HUDEP-2 (cell line): ENCODE measurements at regions not wholly inside any gene's neighbourhood (a gene's known extent, or its start where the extent isn't known, plus 50 kb on each side); places are given as distances from the start of the nearest gene placed in this dataset.
"Not testable (repeated sequence)": the region's sequence is repeated elsewhere in the genome, so short reads cannot be mapped to it uniquely, and the experiment has no call there.

ENCODE experiments used
- DNase-seq, 76 experiments: peaks; one replicate each; lab custom pipeline; 2025; ENCODE audit not compliant: unreplicated experiment in 76 of 76; lab: John Stamatoyannopoulos, UW

DNA sequence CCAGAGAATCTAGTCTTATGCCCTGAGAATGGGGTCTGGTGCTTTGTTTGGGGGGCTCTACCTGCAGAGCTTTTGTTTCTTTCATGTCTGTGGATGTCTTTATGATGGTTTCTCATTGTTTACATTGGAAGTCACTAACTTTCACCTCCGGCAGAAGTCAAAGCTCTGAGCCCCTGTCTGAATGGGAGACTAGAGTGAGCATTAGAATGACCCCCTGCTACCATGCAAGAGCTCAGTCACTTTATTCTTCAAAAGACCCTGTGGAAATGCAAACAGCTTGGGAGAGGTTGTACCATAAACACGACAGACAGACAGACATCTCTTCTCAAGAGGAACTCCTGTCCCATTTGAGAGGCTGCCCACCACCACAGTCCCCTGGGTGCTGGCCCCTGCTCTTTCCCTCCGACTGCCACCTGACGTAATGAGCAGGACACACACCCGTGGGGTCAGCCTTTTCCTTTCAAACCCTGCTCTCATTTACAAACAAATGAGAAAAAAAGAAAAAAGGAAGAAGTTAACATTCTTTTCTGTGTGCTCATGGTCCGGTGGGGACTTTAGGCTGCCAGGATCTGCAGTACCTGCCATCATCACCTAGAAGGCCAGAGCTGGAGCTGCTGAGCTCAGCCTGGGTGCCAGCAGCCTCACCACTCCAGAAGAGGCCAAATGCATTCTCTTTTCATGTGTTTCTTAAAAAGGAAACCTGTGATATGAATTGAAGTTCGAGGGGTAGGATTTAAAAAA lies 91.6 kb downstream of the FZD1 start:
- no peak for DNase-seq

DNA sequence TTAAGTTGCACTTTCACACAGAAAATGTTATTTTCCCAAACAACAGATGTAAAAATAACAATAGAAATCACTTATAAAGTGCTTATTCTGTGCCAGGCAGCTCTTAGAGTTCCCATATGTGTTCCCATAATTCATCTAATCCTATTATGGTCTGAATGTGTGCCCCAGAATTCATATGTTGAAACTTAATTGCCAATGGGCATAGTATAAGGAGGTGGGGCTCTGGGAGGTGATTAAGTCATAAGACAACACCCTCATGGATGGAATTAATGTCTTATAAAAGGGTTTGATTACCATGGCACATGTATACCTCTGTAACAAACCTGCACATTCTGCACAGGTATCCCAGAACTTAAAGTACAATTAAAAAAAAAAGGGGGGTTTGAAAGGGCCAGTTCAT lies 92.7 kb downstream of the FZD1 start:
- no peak for DNase-seq

DNA sequence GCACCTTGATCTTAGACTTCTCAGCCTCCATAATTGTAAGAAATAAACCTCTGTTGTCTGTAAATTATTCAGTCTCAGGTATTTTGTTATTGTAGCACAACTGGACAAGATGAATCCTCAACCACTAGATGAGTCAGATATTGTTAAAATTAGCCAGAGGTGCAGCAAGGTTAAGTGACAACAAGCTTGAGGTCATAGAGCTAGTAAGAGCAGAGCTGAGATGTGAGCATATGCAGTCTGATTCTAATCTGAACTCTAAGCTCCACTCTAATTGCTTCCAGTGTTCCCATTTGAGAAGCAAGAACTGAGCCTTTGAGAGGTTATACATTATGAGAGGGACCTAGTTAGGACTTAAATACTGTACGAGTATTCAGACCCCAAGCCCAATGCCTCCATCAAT lies 93.1 kb downstream of the FZD1 start:
- no peak for DNase-seq

DNA sequence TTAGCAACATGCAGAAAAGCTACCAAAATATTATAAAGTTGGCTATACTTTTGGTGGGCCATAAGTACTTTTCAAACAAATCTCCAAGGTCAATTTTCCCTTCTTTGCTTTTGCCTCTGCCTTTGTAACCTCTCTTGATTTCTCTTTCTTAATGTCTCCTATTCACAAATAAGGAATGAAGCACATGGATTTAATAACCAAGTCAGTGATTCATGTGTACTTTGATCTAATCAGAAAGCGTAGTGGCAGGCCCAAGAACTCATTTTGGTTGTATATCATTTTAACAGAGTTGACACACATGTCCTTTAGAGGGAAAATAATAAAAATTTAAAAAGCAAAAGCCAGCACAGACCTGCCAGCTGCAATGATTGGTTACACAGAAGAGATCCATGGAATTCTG lies 93.7 kb downstream of the FZD1 start:
- no peak for DNase-seq

DNA sequence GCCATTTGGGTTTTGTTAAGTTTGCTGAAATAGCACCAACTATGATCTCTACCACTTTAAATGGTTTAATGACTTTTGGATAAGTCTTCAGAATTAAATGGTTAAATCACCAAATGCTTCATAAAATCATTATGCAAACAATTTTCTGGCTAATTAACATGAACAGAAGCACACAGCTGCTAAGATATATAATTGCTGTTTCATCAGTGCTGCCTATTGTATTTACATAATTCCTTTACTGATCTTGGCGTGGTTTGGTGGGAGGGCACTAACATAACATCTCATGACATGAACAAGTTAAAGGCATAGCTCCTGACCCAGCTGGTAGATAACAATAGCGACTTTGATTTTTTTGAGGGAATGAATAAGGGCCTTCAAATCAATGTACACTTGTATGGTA lies 94.1 kb downstream of the FZD1 start:
- DNase-seq = no peak

DNA sequence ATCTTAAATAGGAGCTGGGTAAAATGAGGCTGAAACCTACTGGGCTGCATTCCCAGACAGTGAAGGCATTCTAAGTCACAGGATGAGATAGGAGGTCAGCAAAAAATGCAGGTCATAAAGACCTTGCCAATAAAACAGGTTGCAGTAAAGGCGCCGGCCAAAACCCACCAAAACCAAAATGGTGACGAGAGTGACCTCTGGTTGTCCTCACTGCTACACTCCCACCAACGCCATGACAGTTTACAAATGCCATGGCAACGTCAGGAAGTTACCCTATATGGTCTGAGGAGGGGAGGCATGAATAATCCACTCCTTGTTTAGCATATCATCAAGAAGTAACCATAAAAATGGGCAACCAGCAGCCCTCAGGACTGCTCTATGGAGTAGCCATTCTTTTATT lies 100.9 kb downstream of the FZD1 start:
- not testable (repeated sequence) for DNase-seq

DNA sequence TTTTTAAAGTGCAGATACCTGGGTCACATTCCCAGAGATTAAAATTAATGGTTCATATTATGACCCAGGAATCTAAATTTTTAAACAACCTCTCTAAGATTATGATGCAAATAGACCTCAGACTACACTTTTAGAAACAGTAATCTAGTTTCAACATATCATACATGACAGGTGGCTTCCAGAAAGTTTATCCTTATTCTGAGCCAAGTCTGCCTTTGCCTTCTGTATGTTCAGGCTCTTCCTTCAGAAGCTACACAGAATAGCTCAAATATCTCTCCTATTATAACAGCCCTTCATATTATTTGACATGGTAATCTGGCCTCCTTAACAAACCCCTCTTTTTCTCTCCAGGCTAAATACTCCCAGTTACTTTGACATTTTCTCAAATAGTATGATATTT lies 101.9 kb downstream of the FZD1 start:
- DNase-seq = no peak

DNA sequence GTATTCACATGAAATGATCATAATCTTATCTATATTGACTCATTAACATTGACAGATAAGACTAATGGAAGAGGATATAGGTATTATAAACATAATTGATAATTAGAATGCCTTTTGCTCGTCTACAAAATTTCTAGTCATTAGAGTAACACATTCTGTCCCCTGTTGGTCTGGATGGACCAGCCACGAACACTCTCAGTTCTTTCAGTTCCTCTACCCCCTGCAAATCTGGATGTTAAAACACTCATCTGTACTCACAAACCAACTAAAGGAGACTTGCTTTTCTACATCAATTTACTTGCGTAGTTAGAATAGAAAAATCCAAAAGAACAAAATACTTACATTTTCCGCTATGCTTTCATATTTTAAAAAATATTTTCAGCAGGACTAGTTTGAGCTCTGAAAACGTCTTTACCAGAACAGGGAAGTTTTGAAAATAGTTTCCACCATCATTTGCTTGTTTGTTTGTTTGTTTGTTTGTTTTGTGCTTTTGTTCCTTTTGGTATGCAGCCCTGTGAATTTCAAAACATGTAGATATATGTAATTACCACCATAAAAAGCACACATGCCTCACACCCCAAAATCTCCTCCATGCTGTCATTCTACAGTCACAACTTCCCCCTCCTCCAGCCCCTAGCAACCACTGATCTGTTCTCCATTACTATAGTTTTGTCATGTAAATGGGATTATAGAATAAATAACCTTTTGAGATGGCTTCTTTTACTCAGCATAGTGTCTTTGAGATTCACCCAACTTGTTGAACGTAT lies 103.8 kb downstream of the FZD1 start:
- DNase-seq = no peak

DNA sequence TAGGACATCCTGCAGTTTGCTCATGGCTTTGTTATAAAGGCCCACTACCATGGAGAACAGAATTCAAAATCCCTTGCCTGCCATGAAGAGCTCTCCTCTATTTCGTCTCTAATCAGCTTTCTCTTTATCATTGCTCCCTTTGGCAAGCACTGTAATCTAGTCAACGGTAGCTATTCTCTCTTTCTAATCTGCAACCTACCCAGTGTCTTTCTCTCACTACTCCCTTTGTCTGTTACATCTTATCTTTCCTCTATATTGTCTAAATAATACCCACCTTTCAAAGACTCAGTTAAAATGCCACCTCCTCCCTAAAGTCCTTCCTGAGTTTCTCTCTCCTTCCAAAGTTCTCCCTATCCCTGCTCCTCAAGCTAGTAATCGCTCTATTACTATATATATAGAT lies 108.1 kb downstream of the FZD1 start:
- DNase-seq = peak in 5 of 76 experiments; percentile 3 to 33 (median 4)

DNA sequence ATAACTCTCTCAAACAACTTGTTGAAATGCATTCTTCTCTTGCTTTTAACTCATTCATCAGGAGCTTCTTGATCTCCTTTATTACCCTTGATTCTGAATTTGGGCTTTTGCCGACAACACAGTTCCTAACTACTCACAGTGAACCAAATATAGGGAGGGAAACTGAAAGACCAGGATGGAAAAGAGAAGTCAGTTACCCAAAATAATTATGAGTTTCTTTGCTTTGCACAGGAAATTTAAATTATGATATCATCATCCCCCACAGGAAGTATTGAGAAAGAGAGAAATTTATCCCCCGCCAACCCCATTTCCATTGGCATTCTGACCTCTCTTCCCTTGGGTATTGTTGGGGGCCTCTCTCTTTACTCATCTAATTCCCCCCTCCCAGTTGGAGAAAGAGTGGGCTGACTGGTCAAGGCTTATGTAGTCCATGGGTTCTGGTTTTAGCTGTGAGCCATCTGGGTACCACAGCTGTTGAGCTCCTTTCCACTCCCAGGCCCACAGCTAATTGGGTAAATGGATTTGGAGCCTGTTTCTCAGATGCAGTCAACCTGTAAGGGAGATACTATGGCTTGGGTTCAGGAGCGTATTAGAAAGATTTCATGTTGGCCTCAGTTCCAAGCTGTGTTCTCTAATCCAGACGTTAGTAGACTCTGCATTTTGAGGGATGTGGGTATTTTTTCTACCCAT lies 109.0 kb downstream of the FZD1 start:
- no peak for DNase-seq

DNA sequence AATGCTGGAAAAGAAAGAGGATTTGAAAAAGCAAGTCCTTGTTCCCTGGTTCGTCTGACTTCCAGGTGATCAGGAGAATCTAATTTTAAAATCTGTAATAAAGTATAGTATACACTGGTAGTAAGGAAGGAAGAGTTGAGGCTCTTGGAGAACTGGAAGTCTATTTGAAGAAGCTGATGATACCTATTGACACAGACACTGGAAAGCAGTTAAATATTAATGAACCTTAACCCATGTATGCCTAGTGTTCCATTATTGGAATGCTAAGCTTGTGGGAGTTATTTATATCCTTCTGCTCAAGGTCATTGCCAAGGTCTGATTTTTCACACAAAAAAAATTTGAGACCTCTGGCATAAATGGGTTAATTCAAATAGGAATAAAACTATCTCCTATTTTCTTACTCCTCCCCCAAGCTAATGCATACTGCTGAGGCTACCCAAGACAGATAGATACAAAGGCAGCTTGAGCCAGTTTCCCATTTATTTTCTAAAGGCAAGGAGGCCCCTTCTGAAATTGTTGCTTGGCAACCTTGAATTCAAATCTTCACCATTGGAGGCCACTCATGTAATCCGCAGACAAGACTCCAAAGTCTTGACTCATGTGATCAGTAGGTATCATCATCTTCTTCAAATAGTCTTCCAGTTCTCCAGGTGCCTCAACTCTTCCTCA lies 110.2 kb downstream of the FZD1 start:
- no peak for DNase-seq

DNA sequence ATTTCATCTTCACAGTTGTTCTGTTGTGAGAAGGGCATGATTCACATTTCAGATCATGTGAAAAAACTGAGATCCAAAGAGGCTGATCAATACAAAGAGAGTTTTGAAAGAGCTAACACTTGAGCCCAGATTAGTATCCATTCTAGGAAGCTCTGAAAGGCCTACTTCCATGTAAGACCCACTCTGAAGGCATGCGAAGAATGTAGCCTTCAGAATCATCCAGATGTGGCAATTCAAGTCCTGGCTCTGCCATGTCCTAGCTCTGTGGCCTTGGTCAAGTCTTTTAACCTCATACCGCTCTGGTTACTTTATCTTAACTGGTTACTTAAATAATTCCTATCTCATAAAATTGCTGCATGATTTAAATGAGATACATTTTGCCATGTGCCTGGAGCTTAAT lies 111.1 kb downstream of the FZD1 start:
- no peak for DNase-seq

DNA sequence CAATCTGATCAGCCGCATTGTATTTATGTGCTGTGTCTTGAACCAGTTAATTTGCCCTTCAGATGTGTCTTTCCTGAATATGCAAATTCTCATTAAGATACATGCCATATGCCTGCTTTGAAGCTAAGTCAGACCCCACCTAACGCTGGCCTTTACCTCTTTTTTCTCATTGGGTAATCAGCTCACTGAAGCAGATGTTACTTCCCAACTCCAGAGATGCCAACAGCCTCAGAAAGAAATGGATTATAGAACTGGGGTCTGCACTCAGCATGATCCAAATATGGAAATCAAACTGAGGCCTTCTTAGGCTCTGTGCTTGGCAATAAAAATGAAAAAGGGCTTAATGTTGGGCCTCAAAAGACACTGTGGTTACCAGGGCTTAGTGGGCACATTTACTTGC lies 113.9 kb downstream of the FZD1 start:
- no peak for DNase-seq

DNA sequence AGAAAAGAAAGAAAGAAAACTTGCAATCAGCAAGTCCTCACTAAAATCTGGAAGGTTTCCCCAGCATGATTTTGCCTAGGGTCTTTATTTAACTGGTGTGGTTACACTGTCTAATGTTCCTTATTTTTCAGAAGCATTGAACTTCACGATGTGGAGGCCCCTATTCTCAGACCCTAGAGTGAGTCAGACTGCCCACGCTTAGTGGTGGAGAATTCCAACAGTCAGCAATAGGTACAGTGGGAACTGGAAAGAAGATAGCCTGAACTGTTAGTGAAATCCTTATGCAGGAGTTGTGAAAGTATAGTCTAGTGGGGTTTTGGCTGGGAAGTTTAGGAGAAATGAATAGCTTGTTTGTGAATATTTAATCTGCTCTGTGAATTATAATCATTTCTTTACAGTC lies 115.0 kb downstream of the FZD1 start:
- no peak for DNase-seq

DNA sequence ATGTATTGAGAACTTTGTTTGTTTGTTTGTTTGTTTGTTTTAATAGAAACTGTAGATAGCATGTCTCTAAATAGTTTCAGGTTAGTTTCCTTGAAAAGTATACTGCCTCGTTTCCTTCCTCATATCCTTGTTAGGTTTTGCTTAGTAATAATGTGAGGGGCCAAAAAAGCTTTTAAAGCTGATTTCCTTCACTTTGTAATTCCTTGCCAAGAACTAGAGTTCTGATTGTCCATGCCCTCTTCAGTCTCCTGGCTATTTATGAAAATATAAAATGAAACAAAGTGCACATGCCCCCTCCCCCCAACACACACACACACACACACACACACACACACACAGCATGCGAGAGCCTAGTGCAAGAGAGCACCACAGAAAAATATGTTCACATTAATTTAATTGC lies 115.8 kb downstream of the FZD1 start:
- no peak for DNase-seq

DNA sequence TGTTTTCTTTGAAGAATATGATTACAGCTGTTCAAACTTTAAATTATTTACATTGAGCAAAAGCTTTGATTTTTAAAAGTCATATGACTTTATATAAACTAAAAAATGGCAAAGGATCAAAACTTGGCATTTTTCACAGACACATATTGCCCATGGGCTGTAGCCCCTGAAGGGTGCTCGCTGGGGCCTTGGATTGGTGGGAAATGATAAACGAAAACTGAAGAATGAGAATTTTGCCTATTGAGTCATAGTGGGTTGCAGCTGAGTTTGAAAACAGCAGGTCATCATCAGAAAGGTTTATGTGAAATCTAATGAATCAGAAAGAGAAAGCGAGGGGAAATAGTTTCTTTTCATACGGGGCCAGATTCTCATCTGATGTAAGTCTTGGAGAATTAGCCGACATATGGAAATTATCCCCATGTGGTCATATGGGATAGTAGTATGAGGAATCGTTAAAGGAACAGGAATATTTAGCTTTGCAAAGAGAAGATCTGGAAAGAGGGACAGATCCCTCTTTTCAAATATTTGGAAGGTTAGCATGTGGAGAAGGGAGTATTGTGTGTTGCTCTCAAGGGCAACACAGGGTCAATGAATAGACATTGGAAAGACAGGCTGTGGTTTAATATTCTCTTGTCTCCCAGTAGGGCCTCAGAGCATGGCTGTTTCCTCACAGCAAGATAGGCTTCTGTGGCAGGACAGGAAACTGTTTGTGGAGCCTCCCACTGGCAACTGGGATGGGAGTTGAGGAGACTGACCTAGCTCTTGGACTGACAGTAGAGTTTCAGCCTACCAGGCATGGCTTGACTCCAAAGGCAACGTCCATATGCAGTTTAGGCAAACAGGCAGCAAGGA lies 119.0 kb downstream of the FZD1 start:
- no peak for DNase-seq

DNA sequence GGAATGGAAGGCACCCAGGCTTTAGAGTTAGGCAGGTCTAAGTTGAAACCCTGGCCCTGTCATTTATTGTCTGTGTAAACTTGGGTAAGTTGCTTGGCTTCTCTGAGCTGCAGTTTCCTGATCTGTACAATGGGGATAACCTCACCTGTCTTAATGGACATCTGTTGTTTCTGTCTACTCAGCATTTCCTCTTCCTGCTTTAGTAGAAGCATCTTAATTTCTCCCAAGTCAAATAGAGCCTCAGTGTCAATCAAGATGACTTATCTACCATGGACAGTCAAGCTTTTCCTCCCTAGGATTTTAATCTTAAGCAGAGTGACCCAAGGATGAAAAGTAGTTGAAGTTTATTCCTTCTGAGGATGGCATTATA lies 119.7 kb downstream of the FZD1 start:
- no peak for DNase-seq

DNA sequence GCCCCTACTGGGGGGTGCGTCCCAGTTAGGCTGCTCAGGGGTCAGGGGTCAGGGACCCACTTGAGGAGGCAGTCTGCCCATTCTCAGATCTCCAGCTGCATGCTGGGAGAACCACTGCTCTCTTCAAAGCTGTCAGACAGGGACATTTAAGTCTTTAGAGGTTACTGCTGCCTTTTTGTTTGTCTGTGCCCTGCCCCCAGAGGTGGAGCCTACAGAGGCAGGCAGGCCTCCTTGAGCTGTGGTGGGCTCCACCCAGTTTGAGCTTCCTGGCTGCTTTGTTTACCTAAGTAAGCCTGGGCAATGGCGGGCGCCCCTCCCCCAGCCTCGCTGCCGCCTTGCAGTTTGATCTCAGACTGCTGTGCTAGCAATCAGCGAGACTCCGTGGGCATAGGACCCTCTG lies 130.5 kb downstream of the FZD1 start:
- DNase-seq = not testable (repeated sequence)

DNA sequence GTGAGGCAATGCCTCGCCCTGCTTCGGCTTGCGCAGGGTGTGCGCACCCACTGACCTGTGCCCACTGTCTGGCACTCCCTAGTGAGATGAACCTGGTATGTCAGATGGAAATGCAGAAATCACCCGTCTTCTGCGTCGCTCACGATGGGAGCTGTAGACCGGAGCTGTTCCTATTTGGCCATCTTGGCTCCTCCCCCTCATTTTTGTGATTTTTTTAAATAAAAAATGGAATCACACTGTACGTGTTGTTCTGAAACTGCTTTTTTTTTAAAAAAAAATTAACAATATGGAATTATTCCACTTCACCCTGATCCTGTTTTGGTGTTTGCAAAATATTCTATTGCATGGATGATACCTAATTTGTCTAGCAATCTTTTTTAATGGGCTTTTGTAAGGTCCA lies 131.1 kb downstream of the FZD1 start:
- not testable (repeated sequence) for DNase-seq

DNA sequence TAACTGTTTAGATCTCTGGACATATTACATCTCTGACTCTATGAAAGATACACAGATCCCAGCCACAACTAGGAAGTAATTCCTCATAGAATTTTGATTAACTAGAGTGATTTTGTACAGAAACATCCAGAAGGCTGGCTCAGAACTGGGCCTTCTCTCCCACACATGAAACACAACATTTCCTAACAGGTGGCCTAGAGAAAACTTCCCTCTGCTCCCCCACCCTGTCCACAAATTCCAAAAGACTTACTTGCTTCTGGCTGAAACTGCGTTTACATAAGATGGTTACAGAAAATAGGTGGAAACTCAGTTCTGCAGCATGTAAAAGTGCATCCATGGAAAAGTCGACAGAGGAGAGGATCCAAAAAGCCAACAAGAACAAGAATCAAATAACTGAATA lies 132.9 kb downstream of the FZD1 start:
- DNase-seq = no peak
